ENCODE measurements at regions not wholly inside any gene's neighbourhood (a gene's known extent, or its start where the extent isn't known, plus 50 kb on each side); places are given as distances from the start of the nearest gene placed in this dataset.

GRCh38 chr20:39568109-39568508 is 606.0 kb downstream of the DHX35 start:
- Histone ChIP-seq H3K9me3 (replicated peaks; ENCODE audit: control insufficient read depth, insufficient read depth, low read length) (no peaks in the 10 kb centered on the region), H4K20me1 (replicated peaks; ENCODE audit: control insufficient read depth, extremely low read depth, insufficient read depth, low read length) (no peaks in the 10 kb centered on the region), H3K36me3 (ENCODE audit: control insufficient read depth in 2 of 2, extremely low read depth in 1 of 2, insufficient read depth in 2 of 2, low read length in 2 of 2) (no peaks in the 10 kb centered on the region), H2AFZ (ENCODE audit: low read depth, low read length) (no peak overlapping the region), H3K9ac (replicated peaks; ENCODE audit: extremely low read depth, insufficient read depth, low read length) (no peak overlapping the region), H3K4me2 (ENCODE audit: insufficient read depth, low read length) (no peak overlapping the region), H3K9me1 (replicated peaks; ENCODE audit: control insufficient read depth, extremely low read depth, insufficient read depth, low read length) (no peaks in the 10 kb centered on the region), H3K4me1 (ENCODE audit: control insufficient read depth, extremely low read depth, insufficient read depth, low read length) (peaks cover under 1% of the 10 kb centered on the region), H3K79me2 (ENCODE audit: control insufficient read depth, insufficient read depth, low read length) (no peaks in the 10 kb centered on the region), H3K27me3 (ENCODE audit: control insufficient read depth in 2 of 2, insufficient read depth in 2 of 2, low read length in 2 of 2) (no peaks in the 10 kb centered on the region), H3K4me3 (replicated peaks in 1 of 3; ENCODE audit: insufficient read depth in 1 of 3, low read depth in 1 of 3, low read length in 3 of 3) (no peak overlapping the region), H3K27ac (ENCODE audit: insufficient read depth, low read depth, low read length) (no peak overlapping the region)
- no peak for FAIRE-seq
- dilution Hi-C loops (cut with MboI; ENCODE audit: extremely low pct_ligation_motif_present, low sequenced_read_pairs) (no loop called here), intact Hi-C loops (cut with micrococcal nuclease) (no loop called here)
- no TSS peak for BruUV-seq (replicated peaks)
- CTCF ChIA-PET = interaction anchor here (1.2 kb wide), 1 partner anchor 10 kb away, joined by 3 read pairs; no protein-coding TSS in a partner anchor
- no peak for DNase-seq (ENCODE audit: low read depth, low spot score)
- TF ChIP-seq EZH2 (IDR thresholded peaks at IDR 0.05; ENCODE audit: borderline replicate concordance, low read depth, low read length, severe bottlenecking) (no peak), JUN (IDR thresholded peaks at IDR 0.05; ENCODE audit: borderline replicate concordance, insufficient read depth, insufficient read length, low read depth) (no peak), FOS (IDR thresholded peaks at IDR 0.05; ENCODE audit: borderline replicate concordance, insufficient read depth, low read length) (no peak), POLR2AphosphoS5 (IDR thresholded peaks at IDR 0.05; ENCODE audit: insufficient read depth, low read depth, low read length) (no peak)
- POLR2A ChIA-PET = no interaction called here

- H3K4me2 ChIP-seq (ENCODE audit: insufficient read depth, low read length) = no peak overlapping the region
- H4K20me1 ChIP-seq (replicated peaks; ENCODE audit: control insufficient read depth, extremely low read depth, insufficient read depth, low read length) = no peaks in the 10 kb centered on the region
- no peak overlapping the region for H3K27ac ChIP-seq (ENCODE audit: insufficient read depth, low read depth, low read length)
- H2AFZ ChIP-seq (ENCODE audit: low read depth, low read length) = no peak overlapping the region
- H3K4me1 ChIP-seq (ENCODE audit: control insufficient read depth, extremely low read depth, insufficient read depth, low read length) = no peaks in the 10 kb centered on the region
- no peaks in the 10 kb centered on the region for H3K36me3 ChIP-seq (ENCODE audit: control insufficient read depth in 2 of 2, extremely low read depth in 1 of 2, insufficient read depth in 2 of 2, low read length in 2 of 2)
- CTCF ChIA-PET = no interaction called here
- intact Hi-C loops (cut with micrococcal nuclease) (no loop called here), dilution Hi-C loops (cut with MboI; ENCODE audit: extremely low pct_ligation_motif_present, low sequenced_read_pairs) (no loop called here)
- TF ChIP-seq EZH2 (IDR thresholded peaks at IDR 0.05; ENCODE audit: borderline replicate concordance, low read depth, low read length, severe bottlenecking) (no peak), CTCF (IDR thresholded peaks at IDR 0.05; ENCODE audit: extremely low read depth in 1 of 2, insufficient read depth in 1 of 2, low read depth in 1 of 2, low read length in 2 of 2) (no peak), MAX (IDR thresholded peaks at IDR 0.05; ENCODE audit: insufficient read depth, insufficient read length) (no peak), GATA2 (IDR thresholded peaks at IDR 0.05; ENCODE audit: insufficient read depth, insufficient read length, low read depth, low read length) (no peak), MYC (IDR thresholded peaks at IDR 0.05; ENCODE audit: low read depth, low read length) (no peak), POLR2AphosphoS5 (IDR thresholded peaks at IDR 0.05; ENCODE audit: insufficient read depth, low read depth, low read length) (no peak), POLR2A (IDR thresholded peaks at IDR 0.05; ENCODE audit: low read depth, low read length) (no peak), JUN (IDR thresholded peaks at IDR 0.05; ENCODE audit: borderline replicate concordance, insufficient read depth, insufficient read length, low read depth) (no peak), FOS (IDR thresholded peaks at IDR 0.05; ENCODE audit: borderline replicate concordance, insufficient read depth, low read length) (no peak)
- no peaks in the 10 kb centered on the region for H3K27me3 ChIP-seq (ENCODE audit: control insufficient read depth in 2 of 2, insufficient read depth in 2 of 2, low read length in 2 of 2)
- DNase-seq (ENCODE audit: low read depth, low spot score) (no peak), FAIRE-seq (no peak)
- no peaks in the 10 kb centered on the region for H3K9me3 ChIP-seq (replicated peaks; ENCODE audit: control insufficient read depth, insufficient read depth, low read length)
- POLR2A ChIA-PET = no interaction called here
- H3K9me1 ChIP-seq (replicated peaks; ENCODE audit: control insufficient read depth, extremely low read depth, insufficient read depth, low read length) = no peaks in the 10 kb centered on the region
- H3K9ac ChIP-seq (replicated peaks; ENCODE audit: extremely low read depth, insufficient read depth, low read length) = no peak overlapping the region
- BruUV-seq (replicated peaks) = no TSS peak
- H3K4me3 ChIP-seq (replicated peaks in 1 of 3; ENCODE audit: insufficient read depth in 1 of 3, low read depth in 1 of 3, low read length in 3 of 3) = no peak overlapping the region
- no peaks in the 10 kb centered on the region for H3K79me2 ChIP-seq (ENCODE audit: control insufficient read depth, insufficient read depth, low read length)
Observed at GRCh38 chr20:39563349-39563748, 601.2 kb downstream of the DHX35 start.
